MM.1S (cell line): ENCODE measurements at regions not wholly inside any gene's neighbourhood (a gene's known extent, or its start where the extent isn't known, plus 50 kb on each side); places are given as distances from the start of the nearest gene placed in this dataset.
"Not testable (repeated sequence)": the region's sequence is repeated elsewhere in the genome, so short reads cannot be mapped to it uniquely, and the experiment has no call there.

ENCODE experiments used
- DNase-seq: peaks from one replicate; pipeline ENCODE4 v3.0.0-alpha.2; 2015
- H2AFZ ChIP-seq: fragments of 300-600 bp; sonication (generic); 2 replicates; pipeline ENCODE4 v1.6.0; 2016; ENCODE audit warnings: antibody characterized with exemption, low read length
- H3F3A ChIP-seq: fragments of 300-600 bp; sonication (generic); 2 replicates; pipeline ENCODE4 v1.6.1; 2016; ENCODE audit warnings: mild to moderate bottlenecking, antibody characterized with exemption, low read length, moderate library complexity, mixed read lengths; ENCODE audit not compliant: insufficient read depth
- H3K27ac ChIP-seq: fragments of 300-600 bp; sonication (generic); 2 replicates; pipeline ENCODE4 v1.5.1; 2016; ENCODE audit warnings: mild to moderate bottlenecking, low read length
- H3K27me3 ChIP-seq: fragments of 300-600 bp; sonication (generic); replicated peaks from 2 replicates; pipeline ENCODE4 v1.6.0; 2016; ENCODE audit warnings: low read length; ENCODE audit not compliant: insufficient read depth
- H3K36me3 ChIP-seq: fragments of 300-600 bp; sonication (generic); replicated peaks from 2 replicates; pipeline ENCODE4 v1.6.1; 2016; ENCODE audit warnings: mild to moderate bottlenecking, low read length, mixed read lengths; ENCODE audit not compliant: insufficient read depth
- H3K4me1 ChIP-seq: fragments of 300-600 bp; sonication (generic); 2 replicates; pipeline ENCODE4 v1.6.1; 2016; ENCODE audit warnings: low read length, mixed read lengths
- H3K4me2 ChIP-seq: fragments of 300-600 bp; sonication (generic); 2 replicates; pipeline ENCODE4 v1.6.0; 2016; ENCODE audit warnings: low read depth, low read length
- H3K4me3 ChIP-seq: fragments of 300-600 bp; sonication (generic); 2 replicates; pipeline ENCODE4 v1.5.1; 2016; ENCODE audit warnings: low read length, mixed read lengths
- H3K79me2 ChIP-seq: fragments of 300-600 bp; sonication (generic); 2 replicates; pipeline ENCODE4 v1.6.1; 2016; ENCODE audit warnings: mixed run types, low read length, mixed read lengths
- H3K9ac ChIP-seq: fragments of 300-600 bp; sonication (generic); 2 replicates; pipeline ENCODE4 v1.6.1; 2016; ENCODE audit warnings: low read length, mixed read lengths
- H3K9me2 ChIP-seq: fragments of 300-600 bp; sonication (generic); replicated peaks from 2 replicates; pipeline ENCODE4 v1.6.1; 2016; ENCODE audit warnings: mild to moderate bottlenecking, low read length, mixed read lengths; ENCODE audit not compliant: insufficient read depth
- H3K9me3 ChIP-seq: fragments of 300-600 bp; sonication (generic); replicated peaks from 2 replicates; pipeline ENCODE4 v1.6.1; 2016; ENCODE audit warnings: mild to moderate bottlenecking, low read length, mixed read lengths; ENCODE audit not compliant: insufficient read depth
- H4K20me1 ChIP-seq: fragments of 300-600 bp; sonication (generic); 2 replicates; pipeline ENCODE4 v1.6.1; 2016; ENCODE audit warnings: mild to moderate bottlenecking, low read length, moderate library complexity, mixed read lengths; ENCODE audit not compliant: insufficient read depth

GRCh38 chr7:150158696-150159095 lies 164.5 kb upstream of the LRRC61 start:
- H3K27me3 ChIP-seq, H3K79me2 ChIP-seq, DNase-seq, H3K9me2 ChIP-seq, H3K9ac ChIP-seq, H3F3A ChIP-seq, H2AFZ ChIP-seq, H3K36me3 ChIP-seq, H3K9me3 ChIP-seq, H3K4me3 ChIP-seq, H3K4me2 ChIP-seq, H3K27ac ChIP-seq, H4K20me1 ChIP-seq, H3K4me1 ChIP-seq: not testable (repeated sequence)

GRCh38 chr7:150169515-150169914 lies 153.6 kb upstream of the LRRC61 start:
- not testable (repeated sequence) for H3K27ac ChIP-seq, H3K9ac ChIP-seq, DNase-seq, H3K36me3 ChIP-seq, H3F3A ChIP-seq, H3K9me2 ChIP-seq, H3K9me3 ChIP-seq, H3K4me3 ChIP-seq, H3K27me3 ChIP-seq, H3K4me1 ChIP-seq, H3K4me2 ChIP-seq, H2AFZ ChIP-seq, H4K20me1 ChIP-seq, H3K79me2 ChIP-seq

GRCh38 chr7:150169943-150170490 lies 153.1 kb upstream of the LRRC61 start:
- not testable (repeated sequence) for H3K4me2 ChIP-seq, H3K27ac ChIP-seq, H3K4me3 ChIP-seq, H3K36me3 ChIP-seq, H3K4me1 ChIP-seq, H3K9me2 ChIP-seq, H3F3A ChIP-seq, H3K79me2 ChIP-seq, DNase-seq, H3K9ac ChIP-seq, H4K20me1 ChIP-seq, H3K9me3 ChIP-seq, H2AFZ ChIP-seq, H3K27me3 ChIP-seq

GRCh38 chr7:150183602-150184001 lies 139.6 kb upstream of the LRRC61 start:
- not testable (repeated sequence) for DNase-seq, H3K27me3 ChIP-seq, H2AFZ ChIP-seq, H3K4me2 ChIP-seq, H3F3A ChIP-seq, H3K27ac ChIP-seq, H3K9me2 ChIP-seq, H3K79me2 ChIP-seq, H3K4me1 ChIP-seq, H4K20me1 ChIP-seq, H3K9ac ChIP-seq, H3K36me3 ChIP-seq, H3K4me3 ChIP-seq, H3K9me3 ChIP-seq

- not testable (repeated sequence) for H3K36me3 ChIP-seq, DNase-seq, H3K27me3 ChIP-seq, H3K4me2 ChIP-seq, H3K4me3 ChIP-seq, H3K9me3 ChIP-seq, H3K4me1 ChIP-seq, H3F3A ChIP-seq, H3K9ac ChIP-seq, H3K79me2 ChIP-seq, H2AFZ ChIP-seq, H3K9me2 ChIP-seq, H4K20me1 ChIP-seq, H3K27ac ChIP-seq
Observed at GRCh38 chr7:150189963-150190362, 133.2 kb upstream of the LRRC61 start.

GRCh38 chr7:150192541-150192940 lies 130.6 kb upstream of the LRRC61 start:
- H3F3A ChIP-seq, H3K27ac ChIP-seq, H3K4me2 ChIP-seq, H3K4me3 ChIP-seq, H3K9me3 ChIP-seq, H3K4me1 ChIP-seq, H3K27me3 ChIP-seq, H3K9ac ChIP-seq, DNase-seq, H4K20me1 ChIP-seq, H3K79me2 ChIP-seq, H2AFZ ChIP-seq, H3K9me2 ChIP-seq, H3K36me3 ChIP-seq: not testable (repeated sequence)

GRCh38 chr7:150193866-150194265 lies 129.3 kb upstream of the LRRC61 start:
- not testable (repeated sequence) for H3K9me3 ChIP-seq, H3K4me3 ChIP-seq, H2AFZ ChIP-seq, H4K20me1 ChIP-seq, H3K27ac ChIP-seq, H3K9ac ChIP-seq, H3F3A ChIP-seq, H3K4me2 ChIP-seq, H3K9me2 ChIP-seq, H3K4me1 ChIP-seq, H3K79me2 ChIP-seq, H3K27me3 ChIP-seq, H3K36me3 ChIP-seq
- DNase-seq = peak; percentile 70
